GM12873 (cell line): ENCODE measurements at regions not wholly inside any gene's neighbourhood (a gene's known extent, or its start where the extent isn't known, plus 50 kb on each side); places are given as distances from the start of the nearest gene placed in this dataset.

Source experiments
- CTCF ChIP-seq: IDR thresholded peaks from 2 replicates; pipeline ENCODE4 v1.5.1; 2012; ENCODE audit warnings: low read depth, mild to moderate bottlenecking, moderate library complexity, low read length, control low read depth; ENCODE audit not compliant: insufficient read depth; ENCODE audit errors: missing control alignments

DNA sequence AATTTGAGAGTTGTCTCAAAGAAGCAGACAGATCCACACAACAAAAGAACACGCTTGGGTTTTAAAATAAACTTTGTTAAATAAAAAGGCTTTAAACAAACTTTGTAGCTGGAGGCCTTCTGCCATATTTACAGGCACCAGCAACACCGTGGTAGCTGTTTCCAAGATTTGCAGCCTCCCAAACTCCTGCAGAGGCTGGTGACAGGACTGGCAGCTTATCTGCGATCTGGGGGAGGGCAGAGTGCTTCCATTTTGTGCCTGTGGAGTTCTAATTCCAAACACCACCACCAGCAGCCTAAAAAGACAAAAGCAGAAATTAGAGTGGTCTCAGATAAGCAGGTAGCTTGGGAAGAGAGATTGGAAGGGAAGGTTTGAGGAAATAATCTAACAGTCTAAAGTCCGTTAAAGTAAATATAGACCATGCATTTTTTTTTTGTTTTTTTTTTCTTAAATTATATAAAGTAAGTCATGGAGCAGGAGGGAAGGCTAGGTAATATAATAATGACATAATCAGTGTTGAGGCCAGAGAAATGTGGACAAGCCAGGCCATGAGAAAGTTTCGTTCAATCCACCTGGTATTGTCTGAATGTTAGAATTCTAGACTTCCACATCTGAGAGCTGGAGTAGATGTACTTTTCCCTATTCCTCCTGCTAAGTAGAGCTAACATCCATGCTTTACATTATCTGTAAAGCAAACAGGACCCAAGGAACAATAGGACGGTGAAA, 69.6 kb upstream of the TMEM132D start:
- no peak for TF ChIP-seq CTCF

- no peak for TF ChIP-seq CTCF
Observed at GRCh38 chr12:129984106-129984505, 80.3 kb upstream of the TMEM132D start.

DNA sequence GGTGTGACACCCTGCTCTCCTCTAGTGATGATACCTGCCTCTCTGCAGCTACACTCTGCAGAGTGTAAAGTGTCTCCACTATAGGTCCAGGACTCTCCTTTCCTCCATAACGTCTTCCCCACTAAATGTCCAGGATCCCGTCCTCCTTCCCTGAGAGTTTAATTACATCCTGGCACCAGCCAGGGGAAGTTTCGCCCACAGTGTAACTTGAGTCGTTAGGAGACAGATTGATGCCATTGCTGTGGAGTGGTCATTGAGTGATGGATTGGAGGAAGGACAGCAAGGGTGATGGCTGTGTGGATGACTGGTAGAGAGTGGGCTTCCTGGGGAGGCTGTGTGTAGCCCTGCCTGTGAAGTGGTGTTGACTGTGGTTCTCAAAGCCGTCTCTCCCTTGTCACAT, 84.0 kb upstream of the TMEM132D start:
- TF ChIP-seq CTCF, result no peak

- TF ChIP-seq CTCF, result no peak
Observed at GRCh38 chr12:129994634-129995033, 90.8 kb upstream of the TMEM132D start.

- no peak for TF ChIP-seq CTCF
Observed at GRCh38 chr12:129997239-129997638, 93.4 kb upstream of the TMEM132D start.

- TF ChIP-seq CTCF, result no peak
Observed at GRCh38 chr12:130007771-130008170, 103.9 kb upstream of the TMEM132D start.

- TF ChIP-seq CTCF, result no peak
Observed at GRCh38 chr12:130008241-130008640, 104.4 kb upstream of the TMEM132D start.
